GM19025 (cell line): ENCODE measurements at regions not wholly inside any gene's neighbourhood (a gene's known extent, or its start where the extent isn't known, plus 50 kb on each side); places are given as distances from the start of the nearest gene placed in this dataset.
"Not testable (repeated sequence)": the region's sequence is repeated elsewhere in the genome, so short reads cannot be mapped to it uniquely, and the experiment has no call there.

Experiments
- ATAC-seq: cut with Tn5 transposase; IDR thresholded peaks from one replicate; pipeline ENCODE4 v1.9.1; 2021; ENCODE audit warnings: mild to moderate bottlenecking, low read depth, moderate library complexity; ENCODE audit not compliant: unreplicated experiment

GRCh38 chr2:56763683-56764082 lies 579.9 kb downstream of the CCDC85A start:
- ATAC-seq: no peak

- ATAC-seq: no peak
These were observed 585.2 kb downstream of the CCDC85A start for GRCh38 chr2:56768973-56769372.

GRCh38 chr2:56770490-56770889 lies 586.7 kb downstream of the CCDC85A start:
- ATAC-seq: no peak

GRCh38 chr2:56784046-56784445 lies 600.3 kb downstream of the CCDC85A start:
- no peak for ATAC-seq

- ATAC-seq: no peak
These were observed 617.4 kb downstream of the CCDC85A start for GRCh38 chr2:56801214-56801613.

- ATAC-seq: no peak
These were observed 618.0 kb downstream of the CCDC85A start for GRCh38 chr2:56801770-56802169.

GRCh38 chr2:56803596-56803995 lies 619.8 kb downstream of the CCDC85A start:
- ATAC-seq: no peak

GRCh38 chr2:56806924-56807323 lies 623.1 kb downstream of the CCDC85A start:
- ATAC-seq: no peak

- ATAC-seq: no peak
These were observed 624.1 kb downstream of the CCDC85A start for GRCh38 chr2:56807861-56808260.

GRCh38 chr2:56811401-56811800 lies 627.6 kb downstream of the CCDC85A start:
- no peak for ATAC-seq

GRCh38 chr2:56812432-56812831 lies 628.6 kb downstream of the CCDC85A start:
- ATAC-seq: no peak

- ATAC-seq: no peak
These were observed 629.7 kb downstream of the CCDC85A start for GRCh38 chr2:56813490-56813889.

- no peak for ATAC-seq
These were observed 632.9 kb downstream of the CCDC85A start for GRCh38 chr2:56816666-56817065.

- no peak for ATAC-seq
These were observed 648.0 kb downstream of the CCDC85A start for GRCh38 chr2:56831780-56832179.

- ATAC-seq: no peak
These were observed 650.9 kb downstream of the CCDC85A start for GRCh38 chr2:56834686-56835085.

- not testable (repeated sequence) for ATAC-seq
These were observed 656.2 kb downstream of the CCDC85A start for GRCh38 chr2:56840009-56840408.

- ATAC-seq: no peak
These were observed 677.2 kb downstream of the CCDC85A start for GRCh38 chr2:56860991-56861390.

GRCh38 chr2:56871644-56872043 lies 687.9 kb downstream of the CCDC85A start:
- no peak for ATAC-seq

- no peak for ATAC-seq
These were observed 690.9 kb downstream of the CCDC85A start for GRCh38 chr2:56874717-56875116.

GRCh38 chr2:56889738-56890137 lies 705.9 kb downstream of the CCDC85A start:
- ATAC-seq: no peak

GRCh38 chr2:56892382-56892781 lies 708.6 kb downstream of the CCDC85A start:
- ATAC-seq: no peak

- no peak for ATAC-seq
These were observed 715.2 kb downstream of the CCDC85A start for GRCh38 chr2:56898986-56899385.

GRCh38 chr2:56912490-56912889 lies 728.7 kb downstream of the CCDC85A start:
- ATAC-seq: no peak
